ENCODE measurements at regions not wholly inside any gene's neighbourhood (a gene's known extent, or its start where the extent isn't known, plus 50 kb on each side); places are given as distances from the start of the nearest gene placed in this dataset.

- Histone ChIP-seq H3K4me1 (ENCODE audit: control insufficient read depth, insufficient read depth, low read length) (no peaks in the 10 kb centered on the region), H3K9me3 (ENCODE audit: control insufficient read depth, insufficient read depth, low read depth, low read length) (no peaks in the 10 kb centered on the region), H3K36me3 (ENCODE audit: control insufficient read depth, insufficient read depth, low read length) (no peaks in the 10 kb centered on the region; the same call in 1 of the 2 replicates), H3K27ac (ENCODE audit: low read length) (no peak overlapping the region), H3K27me3 (ENCODE audit: control insufficient read depth, insufficient read depth, low read length) (no peaks in the 10 kb centered on the region), H3K4me3 (ENCODE audit: low read depth in 2 of 2, low read length in 2 of 2) (no peak overlapping the region)
- CTCF ChIA-PET: no interaction called here
- no peak for TF ChIP-seq SIN3A (IDR thresholded peaks at IDR 0.05; ENCODE audit: borderline replicate concordance, insufficient read depth, low read depth, low read length)
- TF ChIP-seq CTCF (IDR thresholded peaks at IDR 0.05): no peak
- no peak for TF ChIP-seq REST (IDR thresholded peaks at IDR 0.05; ENCODE audit: insufficient read depth in 1 of 2, low read depth in 2 of 2, low read length in 1 of 2)
- no peak for TF ChIP-seq TCF7L2 (IDR thresholded peaks at IDR 0.05; ENCODE audit: low read depth, low read length)
- no peak for TF ChIP-seq POLR2AphosphoS5 (IDR thresholded peaks at IDR 0.05; ENCODE audit: low read depth, low read length)
- no TSS peak for BruUV-seq (replicated peaks)
- intact Hi-C loops (cut with micrococcal nuclease; ENCODE audit: unreplicated experiment) (no loop called here), in situ Hi-C loops (cut with HindIII; ENCODE audit: low pct_unique_long_range_greater_than_20kb, low sequenced_read_pairs) (no loop called here)
- DNase-seq (ENCODE audit: low read depth, low spot score) (peak; percentile 67), ATAC-seq (no peak; the same call in 1 of the 2 replicates)
- POLR2A ChIA-PET: no interaction called here
Observed at GRCh38 chr2:142754182-142754581, 123.3 kb upstream of the KYNU start.

- no peaks in the 10 kb centered on the region for H3K9me3 ChIP-seq (ENCODE audit: control insufficient read depth, insufficient read depth, low read depth, low read length)
- TF ChIP-seq CTCF (IDR thresholded peaks at IDR 0.05) (no peak), REST (IDR thresholded peaks at IDR 0.05; ENCODE audit: insufficient read depth in 1 of 2, low read depth in 2 of 2, low read length in 1 of 2) (no peak), POLR2AphosphoS5 (IDR thresholded peaks at IDR 0.05; ENCODE audit: low read depth, low read length) (no peak), TCF7L2 (IDR thresholded peaks at IDR 0.05; ENCODE audit: low read depth, low read length) (no peak)
- ChIA-PET CTCF (no interaction called here), POLR2A (no interaction called here)
- intact Hi-C loops (cut with micrococcal nuclease; ENCODE audit: unreplicated experiment): no loop called here
- BruUV-seq (replicated peaks): no TSS peak
- no peak overlapping the region for H3K4me3 ChIP-seq (ENCODE audit: low read depth in 2 of 2, low read length in 2 of 2)
- no peak for DNase-seq (ENCODE audit: low read depth, low spot score)
- no peak overlapping the region for H3K27ac ChIP-seq (ENCODE audit: low read length)
- H3K27me3 ChIP-seq (ENCODE audit: control insufficient read depth, insufficient read depth, low read length): no peaks in the 10 kb centered on the region
- H3K4me1 ChIP-seq (ENCODE audit: control insufficient read depth, insufficient read depth, low read length): no peaks in the 10 kb centered on the region
- ATAC-seq: no peak
- no peaks in the 10 kb centered on the region; the same call in 1 of the 2 replicates for H3K36me3 ChIP-seq (ENCODE audit: control insufficient read depth, insufficient read depth, low read length)
- in situ Hi-C loops (cut with HindIII; ENCODE audit: low pct_unique_long_range_greater_than_20kb, low sequenced_read_pairs): no loop called here
Observed at GRCh38 chr2:142750858-142751257, 126.6 kb upstream of the KYNU start.
